Dermis microvascular lymphatic vessel endothelial cell (primary cell): ENCODE measurements at regions not wholly inside any gene's neighbourhood (a gene's known extent, or its start where the extent isn't known, plus 50 kb on each side); places are given as distances from the start of the nearest gene placed in this dataset.
"Not testable (repeated sequence)": the region's sequence is repeated elsewhere in the genome, so short reads cannot be mapped to it uniquely, and the experiment has no call there.

Experiments used
- DNase-seq, 2 donors: peaks; one replicate each; pipeline versions ENCODE4 v3.0.0 to v3.0.0-alpha.2; 2010; ENCODE audit warnings: low read depth in 2 of 2

GRCh38 chr12:107493135-107493494 is 192.5 kb upstream of the PWP1 start:
- DNase-seq: no peak

- DNase-seq: no peak
These were observed 191.9 kb upstream of the PWP1 start for GRCh38 chr12:107493666-107494065.

GRCh38 chr12:107494331-107494730 is 191.3 kb upstream of the PWP1 start:
- DNase-seq: no peak

- no peak for DNase-seq
These were observed 190.0 kb upstream of the PWP1 start for GRCh38 chr12:107495604-107496003.

GRCh38 chr12:107497231-107497630 is 188.4 kb upstream of the PWP1 start:
- no peak for DNase-seq

- DNase-seq: no peak
These were observed 185.3 kb upstream of the PWP1 start for GRCh38 chr12:107500307-107500706.

GRCh38 chr12:107501681-107502080 is 183.9 kb upstream of the PWP1 start:
- no peak for DNase-seq

GRCh38 chr12:107503129-107503855 is 182.3 kb upstream of the PWP1 start:
- DNase-seq: no peak

GRCh38 chr12:107503887-107504885 is 181.4 kb upstream of the PWP1 start:
- no peak for DNase-seq

- no peak for DNase-seq
These were observed 176.2 kb upstream of the PWP1 start for GRCh38 chr12:107509421-107509820.

- no peak for DNase-seq
These were observed 175.4 kb upstream of the PWP1 start for GRCh38 chr12:107510211-107510610.

- DNase-seq: no peak
These were observed 174.3 kb upstream of the PWP1 start for GRCh38 chr12:107511292-107511691.

- DNase-seq: no peak
These were observed 173.2 kb upstream of the PWP1 start for GRCh38 chr12:107512391-107512790.

GRCh38 chr12:107513184-107513583 is 172.4 kb upstream of the PWP1 start:
- DNase-seq: no peak

- no peak for DNase-seq
These were observed 171.8 kb upstream of the PWP1 start for GRCh38 chr12:107513636-107514400.

GRCh38 chr12:107514887-107515445 is 170.6 kb upstream of the PWP1 start:
- no peak for DNase-seq

GRCh38 chr12:107515446-107515958 is 170.1 kb upstream of the PWP1 start:
- peak in 1 of 2 donors; percentile 71 for DNase-seq

- not testable (repeated sequence) for DNase-seq
These were observed 167.8 kb upstream of the PWP1 start for GRCh38 chr12:107517816-107518215.

- DNase-seq: no peak
These were observed 166.7 kb upstream of the PWP1 start for GRCh38 chr12:107518868-107519267.

- DNase-seq: no peak
These were observed 165.4 kb upstream of the PWP1 start for GRCh38 chr12:107519906-107520859.
